Femur (tissue), 1 donor: ENCODE measurements at regions not wholly inside any gene's neighbourhood (a gene's known extent, or its start where the extent isn't known, plus 50 kb on each side); places are given as distances from the start of the nearest gene placed in this dataset.

ENCODE experiments used
- DNase-seq: peaks from one replicate; pipeline ENCODE4 v3.0.0-alpha.2; 2017

- no peak for DNase-seq
Measured at GRCh38 chr5:5983261-5983980, 394.9 kb downstream of the MED10 start.

- DNase-seq: no peak
Measured at GRCh38 chr5:5981562-5981961, 396.8 kb downstream of the MED10 start.

DNA sequence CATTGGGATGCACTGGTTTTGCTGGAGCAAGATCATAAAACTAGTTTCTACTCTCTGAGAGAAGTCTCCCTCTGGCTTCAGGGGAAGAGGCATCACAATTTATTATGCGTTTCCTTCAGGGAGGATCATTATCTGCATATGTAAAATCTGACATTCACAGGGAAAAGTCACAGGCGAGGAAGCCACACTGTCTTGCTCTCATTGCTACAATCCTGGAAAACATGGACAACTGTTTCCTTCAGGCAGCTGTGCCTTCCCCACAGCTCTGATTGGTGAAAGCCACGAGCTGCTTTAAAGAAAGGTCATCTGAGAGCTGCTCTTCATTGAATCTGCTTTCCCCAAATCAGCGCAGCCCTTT lies 397.8 kb downstream of the MED10 start:
- DNase-seq: no peak

DNA sequence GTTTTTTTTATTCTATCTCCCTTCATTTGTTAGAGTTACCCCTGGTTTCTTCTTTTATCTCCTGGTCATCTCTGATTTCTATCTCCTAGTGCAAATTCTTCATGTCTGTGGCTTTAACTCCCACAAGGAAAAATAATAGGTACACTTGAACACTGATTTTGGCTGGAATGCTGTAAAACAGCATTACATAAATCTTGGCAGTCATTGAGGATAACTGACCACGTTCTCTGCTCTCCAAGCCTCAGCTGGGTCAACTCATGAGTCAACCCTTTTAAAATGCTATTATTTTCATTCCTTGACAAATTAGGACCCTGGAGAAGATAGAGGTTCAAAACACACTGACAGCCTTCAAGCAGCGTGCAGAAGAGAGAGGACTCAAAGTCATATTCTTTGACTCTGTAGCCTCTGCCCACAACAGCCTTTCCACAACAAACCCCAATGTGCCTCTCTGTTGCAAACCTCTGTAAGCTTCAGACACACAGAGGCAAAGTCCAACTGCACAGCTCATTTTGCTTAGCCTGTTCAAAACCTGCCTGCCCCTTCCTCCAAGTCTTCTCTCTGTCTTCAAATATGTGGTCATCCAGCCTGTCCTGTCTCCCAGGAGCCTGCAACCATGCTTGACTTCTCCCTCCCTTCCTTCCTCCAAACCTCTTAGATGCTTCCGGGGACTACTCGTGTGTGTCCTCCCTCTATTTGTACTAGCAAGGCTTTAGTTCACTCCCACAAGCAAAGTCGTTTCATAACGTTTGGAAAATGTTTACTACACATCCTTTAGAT lies 398.4 kb downstream of the MED10 start:
- no peak for DNase-seq

GRCh38 chr5:5979377-5979760 lies 399.0 kb downstream of the MED10 start:
- DNase-seq: peak; percentile 19

- DNase-seq: no peak
Measured at GRCh38 chr5:5978501-5979376, 399.6 kb downstream of the MED10 start.

GRCh38 chr5:5971203-5971602 lies 407.1 kb downstream of the MED10 start:
- no peak for DNase-seq

GRCh38 chr5:5969942-5970483 lies 408.3 kb downstream of the MED10 start:
- DNase-seq: no peak

- DNase-seq: no peak
Measured at GRCh38 chr5:5968981-5969380, 409.4 kb downstream of the MED10 start.

- DNase-seq: no peak
Measured at GRCh38 chr5:5967944-5968343, 410.4 kb downstream of the MED10 start.

- no peak for DNase-seq
Measured at GRCh38 chr5:5967373-5967772, 411.0 kb downstream of the MED10 start.

GRCh38 chr5:5965132-5965531 lies 413.2 kb downstream of the MED10 start:
- no peak for DNase-seq

GRCh38 chr5:5964347-5964746 lies 414.0 kb downstream of the MED10 start:
- DNase-seq: no peak

DNA sequence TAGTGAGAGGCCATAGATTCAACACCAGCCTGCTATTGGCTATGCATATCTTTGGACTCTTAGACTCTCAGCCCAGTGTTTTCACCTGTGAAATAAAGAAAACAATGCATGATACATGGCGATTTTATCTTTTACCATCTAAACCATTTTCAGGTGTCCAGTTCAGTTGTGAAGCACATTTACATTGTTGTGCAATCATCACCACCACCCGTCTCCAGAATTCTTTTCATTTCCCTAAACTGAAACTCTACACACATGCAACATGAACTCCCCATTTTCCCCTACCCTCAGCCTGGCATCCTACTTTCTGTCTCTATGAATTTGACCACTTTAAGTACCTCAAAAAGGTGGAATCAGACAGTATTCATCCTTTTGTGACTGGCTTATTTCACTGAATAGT lies 420.6 kb downstream of the MED10 start:
- DNase-seq: no peak

- DNase-seq: no peak
Measured at GRCh38 chr5:5954275-5954598, 424.1 kb downstream of the MED10 start.

- DNase-seq: no peak
Measured at GRCh38 chr5:5953584-5954274, 424.6 kb downstream of the MED10 start.

DNA sequence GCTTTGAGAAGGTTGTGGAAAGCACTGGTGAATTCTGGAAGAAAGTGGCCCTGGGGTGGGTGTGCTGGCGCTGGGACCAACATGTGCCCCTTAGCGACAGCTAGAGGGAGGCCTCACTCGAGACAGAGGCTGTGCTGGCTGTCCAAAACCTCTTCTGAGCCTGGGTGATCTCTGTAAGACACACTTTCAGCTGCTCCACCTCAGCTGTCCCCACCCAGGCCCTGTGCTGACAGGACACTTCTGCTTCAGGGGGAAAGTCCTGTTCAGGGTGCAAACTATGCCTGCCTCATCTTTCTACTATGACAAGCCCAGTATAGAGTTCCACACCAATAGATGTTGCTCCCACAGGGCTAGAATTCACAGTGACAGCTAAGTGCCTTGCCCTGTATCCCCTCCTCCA lies 426.4 kb downstream of the MED10 start:
- DNase-seq: no peak

GRCh38 chr5:5950658-5951057 lies 427.7 kb downstream of the MED10 start:
- no peak for DNase-seq

DNA sequence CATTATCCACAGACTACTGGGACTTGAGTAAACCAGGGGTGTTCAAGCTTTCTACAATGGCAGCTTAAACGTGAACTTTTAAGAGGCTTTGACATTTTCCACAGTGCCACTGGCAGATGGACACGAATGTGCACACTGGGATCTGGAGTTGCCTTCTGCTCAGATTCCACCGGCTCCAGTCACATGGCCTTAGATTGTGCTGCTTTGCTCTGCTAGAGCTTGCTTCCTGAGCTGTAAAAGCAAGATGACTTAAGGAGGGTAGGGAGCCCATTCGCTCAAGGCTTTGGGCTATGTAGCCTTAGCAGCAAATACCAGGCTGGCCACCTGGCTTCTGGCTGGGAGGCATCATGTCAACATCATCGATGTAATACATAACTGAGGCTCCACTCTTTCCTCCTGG lies 436.9 kb downstream of the MED10 start:
- no peak for DNase-seq

- no peak for DNase-seq
Measured at GRCh38 chr5:5939759-5940370, 438.5 kb downstream of the MED10 start.

DNA sequence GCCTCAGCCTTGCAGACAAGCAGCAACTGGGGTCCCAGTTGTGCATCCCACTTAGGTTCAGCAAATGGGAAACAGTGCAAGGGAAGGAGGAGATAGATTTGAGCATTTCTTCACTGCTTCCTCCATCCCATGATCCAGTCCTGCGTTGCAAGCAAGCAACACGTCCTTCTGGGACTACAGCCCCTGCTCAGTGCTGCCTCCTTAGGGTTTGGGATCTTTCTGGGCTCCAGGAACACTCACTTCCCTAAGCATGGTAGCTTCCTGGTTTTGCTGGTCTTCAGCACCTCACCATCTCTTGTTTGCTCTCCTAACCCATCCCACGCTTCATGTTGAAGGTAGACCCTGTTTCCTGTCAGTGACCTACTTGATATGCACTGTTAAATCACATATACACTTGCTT lies 444.7 kb downstream of the MED10 start:
- DNase-seq: no peak

- no peak for DNase-seq
Measured at GRCh38 chr5:5932824-5933223, 445.5 kb downstream of the MED10 start.
